ENCODE measurements at regions not wholly inside any gene's neighbourhood (a gene's known extent, or its start where the extent isn't known, plus 50 kb on each side); places are given as distances from the start of the nearest gene placed in this dataset.

DNA sequence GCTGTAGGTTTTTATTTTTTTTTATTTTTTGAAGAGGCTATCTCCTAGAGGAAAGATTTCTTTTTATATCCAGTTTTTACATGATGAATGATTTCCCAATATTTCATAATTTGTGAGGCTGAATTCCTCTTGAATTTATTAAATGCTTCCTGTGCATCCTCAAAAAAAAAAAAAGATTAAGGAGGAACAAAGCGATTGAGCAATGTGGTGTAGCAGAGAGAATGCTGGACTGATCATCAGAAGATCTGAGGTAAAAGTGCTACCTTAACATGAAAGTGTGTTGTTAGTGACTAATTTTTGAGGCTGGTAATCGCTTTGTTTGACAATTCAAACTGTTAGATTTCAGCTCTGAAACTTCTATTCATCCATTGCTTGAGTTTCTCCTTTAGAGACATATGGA is 125.1 kb downstream of the ESM1 start:
- no peak overlapping the region for H3K4me3 Mint-ChIP-seq (ENCODE audit: low read depth, unreplicated experiment)
- peaks cover 11% of the 10 kb centered on the region for H3K9me3 Mint-ChIP-seq (ENCODE audit: low read depth, unreplicated experiment)
- intact Hi-C loops (cut with micrococcal nuclease; ENCODE audit: unreplicated experiment), result loop anchor here (10.0 kb wide), 1 partner anchor 616 kb away; no protein-coding TSS in a partner anchor
- no peak for DNase-seq
- peaks cover 46% of the 10 kb centered on the region for H3K27me3 Mint-ChIP-seq (ENCODE audit: unreplicated experiment)
- TF ChIP-seq, protein P1, sequence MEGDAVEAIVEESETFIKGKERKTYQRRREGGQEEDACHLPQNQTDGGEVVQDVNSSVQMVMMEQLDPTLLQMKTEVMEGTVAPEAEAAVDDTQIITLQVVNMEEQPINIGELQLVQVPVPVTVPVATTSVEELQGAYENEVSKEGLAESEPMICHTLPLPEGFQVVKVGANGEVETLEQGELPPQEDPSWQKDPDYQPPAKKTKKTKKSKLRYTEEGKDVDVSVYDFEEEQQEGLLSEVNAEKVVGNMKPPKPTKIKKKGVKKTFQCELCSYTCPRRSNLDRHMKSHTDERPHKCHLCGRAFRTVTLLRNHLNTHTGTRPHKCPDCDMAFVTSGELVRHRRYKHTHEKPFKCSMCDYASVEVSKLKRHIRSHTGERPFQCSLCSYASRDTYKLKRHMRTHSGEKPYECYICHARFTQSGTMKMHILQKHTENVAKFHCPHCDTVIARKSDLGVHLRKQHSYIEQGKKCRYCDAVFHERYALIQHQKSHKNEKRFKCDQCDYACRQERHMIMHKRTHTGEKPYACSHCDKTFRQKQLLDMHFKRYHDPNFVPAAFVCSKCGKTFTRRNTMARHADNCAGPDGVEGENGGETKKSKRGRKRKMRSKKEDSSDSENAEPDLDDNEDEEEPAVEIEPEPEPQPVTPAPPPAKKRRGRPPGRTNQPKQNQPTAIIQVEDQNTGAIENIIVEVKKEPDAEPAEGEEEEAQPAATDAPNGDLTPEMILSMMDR (IDR thresholded peaks at IDR 0.05; ENCODE audit: unreplicated experiment), result no peak
- peaks cover 9% of the 10 kb centered on the region for H3K4me1 Mint-ChIP-seq (ENCODE audit: low read depth, unreplicated experiment)
- no peaks in the 10 kb centered on the region for H3K36me3 Mint-ChIP-seq (ENCODE audit: insufficient read depth, unreplicated experiment)
- no peak overlapping the region for H3K27ac Mint-ChIP-seq (ENCODE audit: unreplicated experiment)
- no TSS peak for BruUV-seq (replicated peaks)
- CTCF ChIA-PET, result no interaction called here

DNA sequence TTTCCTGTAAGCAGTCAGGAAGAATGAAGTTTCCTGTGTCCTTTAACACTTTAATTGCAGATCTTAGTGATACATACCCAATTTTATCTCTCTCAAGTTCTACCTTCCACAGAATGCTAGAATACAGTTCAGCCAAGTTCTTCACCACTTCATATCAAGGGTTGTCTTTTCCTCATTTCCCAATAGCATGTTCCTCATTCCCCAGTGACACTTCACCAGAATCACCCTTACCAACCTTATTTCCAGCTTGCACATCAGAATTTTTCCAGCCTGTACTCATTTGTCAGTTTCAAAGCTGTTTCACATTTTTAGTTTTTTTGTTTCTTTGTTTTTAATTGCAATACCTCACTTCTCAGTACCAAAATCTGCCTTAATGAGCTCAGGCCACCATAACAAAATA is 126.1 kb downstream of the ESM1 start:
- DNase-seq, result no peak
- CTCF ChIA-PET, result interaction anchor here (0.6 to 1.0 kb wide), 2 partner anchors 8 to 520 kb away, joined by 3 read pairs; no protein-coding TSS in a partner anchor
- TF ChIP-seq, protein P1 (IDR thresholded peaks at IDR 0.05; ENCODE audit: unreplicated experiment), result no peak
- Mint-ChIP-seq H3K27ac (ENCODE audit: unreplicated experiment) (no peak overlapping the region), H3K4me3 (ENCODE audit: low read depth, unreplicated experiment) (no peak overlapping the region), H3K4me1 (ENCODE audit: low read depth, unreplicated experiment) (peaks cover 9% of the 10 kb centered on the region), H3K27me3 (ENCODE audit: unreplicated experiment) (peaks cover 46% of the 10 kb centered on the region), H3K36me3 (ENCODE audit: insufficient read depth, unreplicated experiment) (no peaks in the 10 kb centered on the region), H3K9me3 (ENCODE audit: low read depth, unreplicated experiment) (peaks cover 11% of the 10 kb centered on the region)
- no TSS peak for BruUV-seq (replicated peaks)
- intact Hi-C loops (cut with micrococcal nuclease; ENCODE audit: unreplicated experiment), result no loop called here

DNA sequence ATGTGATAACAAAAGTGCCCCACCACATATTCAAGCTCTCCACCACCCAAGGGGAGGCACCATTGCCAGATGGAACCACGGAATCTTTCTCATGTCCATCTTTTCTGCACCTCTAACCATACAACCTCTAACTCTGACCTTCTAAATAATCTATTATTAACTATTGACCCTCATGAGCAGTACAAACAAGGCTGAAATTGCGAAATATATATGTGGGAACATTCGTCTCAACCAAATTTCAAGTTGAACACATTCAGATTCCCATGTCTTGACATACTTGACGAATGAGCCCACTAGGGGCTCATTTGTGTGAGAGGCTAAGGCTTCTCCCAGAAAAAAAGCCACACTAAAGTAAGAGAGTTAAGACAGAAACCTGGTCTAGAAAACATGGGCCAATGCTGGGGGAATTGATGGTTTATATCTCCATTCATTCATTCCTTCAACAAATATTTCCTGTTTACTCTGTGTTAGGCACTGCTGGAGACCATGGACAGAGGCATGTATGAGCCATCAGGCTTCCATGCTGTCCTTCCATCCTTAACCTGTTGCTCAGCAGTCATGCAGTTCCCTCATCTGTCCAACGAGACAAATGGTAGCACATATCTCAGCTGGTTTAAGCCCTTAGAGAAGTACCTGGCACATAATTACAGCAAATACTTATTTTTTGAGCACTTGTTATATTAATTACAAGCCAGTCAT is 130.4 kb downstream of the ESM1 start:
- CTCF ChIA-PET, result no interaction called here
- Mint-ChIP-seq H3K4me1 (ENCODE audit: low read depth, unreplicated experiment) (no peaks in the 10 kb centered on the region), H3K27ac (ENCODE audit: unreplicated experiment) (no peak overlapping the region), H3K9me3 (ENCODE audit: low read depth, unreplicated experiment) (peaks cover 11% of the 10 kb centered on the region), H3K36me3 (ENCODE audit: insufficient read depth, unreplicated experiment) (no peaks in the 10 kb centered on the region), H3K27me3 (ENCODE audit: unreplicated experiment) (peaks cover 20% of the 10 kb centered on the region), H3K4me3 (ENCODE audit: low read depth, unreplicated experiment) (no peak overlapping the region)
- no peak for DNase-seq
- BruUV-seq (replicated peaks), result no TSS peak
- TF ChIP-seq, protein P1 (IDR thresholded peaks at IDR 0.05; ENCODE audit: unreplicated experiment), result no peak
- intact Hi-C loops (cut with micrococcal nuclease; ENCODE audit: unreplicated experiment), result loop anchor here (5.0 kb wide), 1 partner anchor 42 kb away; no protein-coding TSS in a partner anchor

DNA sequence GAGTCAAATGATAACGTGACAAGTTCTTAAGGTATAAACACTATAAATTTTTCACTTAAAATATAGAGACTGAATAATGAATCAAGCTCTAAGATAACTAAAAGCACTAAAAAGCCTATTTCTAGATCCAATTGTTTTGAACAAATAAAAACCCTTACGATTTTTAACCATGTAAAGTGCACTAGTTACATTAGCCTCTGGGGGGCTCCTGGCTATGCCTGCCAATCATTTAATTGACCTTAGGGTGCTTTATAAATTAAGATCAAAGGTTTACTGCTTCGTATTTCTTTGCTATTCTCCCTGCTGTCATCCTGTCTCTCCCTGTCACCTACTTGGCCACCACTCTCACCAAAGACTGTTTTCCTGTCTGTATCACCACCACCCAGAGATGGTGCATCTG is 133.4 kb downstream of the ESM1 start:
- Mint-ChIP-seq H3K9me3 (ENCODE audit: low read depth, unreplicated experiment) (no peaks in the 10 kb centered on the region), H3K27me3 (ENCODE audit: unreplicated experiment) (peaks cover 2% of the 10 kb centered on the region), H3K4me1 (ENCODE audit: low read depth, unreplicated experiment) (no peaks in the 10 kb centered on the region), H3K36me3 (ENCODE audit: insufficient read depth, unreplicated experiment) (no peaks in the 10 kb centered on the region), H3K27ac (ENCODE audit: unreplicated experiment) (no peak overlapping the region), H3K4me3 (ENCODE audit: low read depth, unreplicated experiment) (no peak overlapping the region)
- TF ChIP-seq, protein P1 (IDR thresholded peaks at IDR 0.05; ENCODE audit: unreplicated experiment), result no peak
- intact Hi-C loops (cut with micrococcal nuclease; ENCODE audit: unreplicated experiment), result loop anchor here (5.0 kb wide), 1 partner anchor 45 kb away; no protein-coding TSS in a partner anchor
- no peak for DNase-seq
- BruUV-seq (replicated peaks), result no TSS peak
- CTCF ChIA-PET, result no interaction called here
